Upper lobe of left lung (tissue), 6 donors: ENCODE measurements at regions not wholly inside any gene's neighbourhood (a gene's known extent, or its start where the extent isn't known, plus 50 kb on each side); places are given as distances from the start of the nearest gene placed in this dataset.

ENCODE experiments used
- ATAC-seq, 2 donors: fragments of 200-7000 bp; cut with Tn5 transposase; one replicate each; pipeline ENCODE4 v1.9.1; 2022; ENCODE audit warnings: mild to moderate bottlenecking in 2 of 2, moderate library complexity in 2 of 2; ENCODE audit not compliant: low FRiP score in 2 of 2
- DNase-seq, 2 donors: peaks; one replicate each; pipeline ENCODE4 v3.0.0-alpha.2; 2019 to 2020
- H3K27ac ChIP-seq, 4 donors: fragments of 200-600 bp; sonication (generic); one replicate each; pipeline ENCODE4 v1.5.1; 2016 to 2019
- H3K27me3 ChIP-seq, 4 donors: fragments of 200-600 bp; sonication (generic); one replicate each; pipeline ENCODE4 v1.5.1; 2017 to 2019
- H3K36me3 ChIP-seq, 4 donors: fragments of 200-600 bp; sonication (generic); one replicate each; pipeline ENCODE4 v1.5.1; 2016 to 2019
- H3K4me1 ChIP-seq, 4 donors: fragments of 200-600 bp; sonication (generic); one replicate each; pipeline ENCODE4 v1.5.1; 2018 to 2019
- H3K4me3 ChIP-seq, 4 donors: fragments of 200-600 bp; sonication (generic); one replicate each; pipeline ENCODE4 v1.5.1; 2017 to 2019; ENCODE audit warnings: mild to moderate bottlenecking in 2 of 4, moderate library complexity in 1 of 4
- H3K9me3 ChIP-seq, 4 donors: fragments of 200-600 bp; sonication (generic); one replicate each; pipeline ENCODE4 v1.5.1; 2018 to 2019
- CTCF ChIP-seq, 6 experiments: fragments of 450-650 bp in 4 of 6; fragments of 200-600 bp in 2 of 6; sonication (generic) in 2 of 6; IDR thresholded peaks; one replicate each; pipeline ENCODE4 v1.5.1; 2016 to 2019; ENCODE audit warnings: antibody characterized with exemption in 6 of 6
- EP300 ChIP-seq, 4 donors: sonication (generic); formaldehyde crosslinking; IDR thresholded peaks; one replicate each; pipeline ENCODE4 v1.5.1; 2017; ENCODE audit warnings: antibody characterized with exemption in 4 of 4, control low read depth in 2 of 4
- POLR2A ChIP-seq, 4 donors: fragments of 450-650 bp; IDR thresholded peaks; one replicate each; pipeline ENCODE4 v1.5.1; 2016 to 2017; ENCODE audit warnings: antibody characterized with exemption in 4 of 4, mild to moderate bottlenecking in 2 of 4
- POLR2AphosphoS5 ChIP-seq, 2 donors: sonication (generic); formaldehyde crosslinking; IDR thresholded peaks; one replicate each; pipeline ENCODE4 v1.5.1; 2017; ENCODE audit warnings: antibody characterized with exemption in 2 of 2
- WGBS, 2 donors: methylation state at CpG; one replicate each; pipeline ENCODE4 v1.1.5; 2017 to 2018; 5-methylcytosine and 5-hydroxymethylcytosine counted together
- donor health status: DM: no; HTN: no; CAD: no; lungs with moderate emphysema.
- donor health status: DM: no; HTN: yes; CAD: no; lungs with severe emphysema.

- H3K9me3 ChIP-seq = no peaks in the 10 kb centered on the region
- no peak overlapping the region for H3K4me3 ChIP-seq
- H3K4me1 ChIP-seq = no peaks in the 10 kb centered on the region
- H3K27ac ChIP-seq = no peak overlapping the region
- no peaks in the 10 kb centered on the region for H3K36me3 ChIP-seq
- H3K27me3 ChIP-seq = no peaks in the 10 kb centered on the region
- DNase-seq (no peak), ATAC-seq (no peak)
- no peak for TF ChIP-seq POLR2A (IDR thresholded peaks at IDR 0.05)
- no peak for TF ChIP-seq POLR2AphosphoS5 (IDR thresholded peaks at IDR 0.05)
- TF ChIP-seq EP300 (IDR thresholded peaks at IDR 0.05) = no peak
- TF ChIP-seq CTCF (IDR thresholded peaks at IDR 0.05) = no peak
Measured at GRCh38 chr6:164905311-164905710, 404.1 kb downstream of the C6orf118 start.

- no peaks in the 10 kb centered on the region for H3K27me3 ChIP-seq
- H3K4me3 ChIP-seq = no peak overlapping the region
- no peak for TF ChIP-seq POLR2AphosphoS5 (IDR thresholded peaks at IDR 0.05)
- TF ChIP-seq EP300 (IDR thresholded peaks at IDR 0.05) = no peak
- no peak for TF ChIP-seq CTCF (IDR thresholded peaks at IDR 0.05)
- no peak for TF ChIP-seq POLR2A (IDR thresholded peaks at IDR 0.05)
- no peaks in the 10 kb centered on the region for H3K4me1 ChIP-seq
- no peak for DNase-seq
- no peak for ATAC-seq
- 43 to 50% methylated on average over 2 of the region's 2 CpGs for WGBS, 2 donors
- H3K27ac ChIP-seq = no peak overlapping the region
- no peaks in the 10 kb centered on the region for H3K36me3 ChIP-seq
- no peaks in the 10 kb centered on the region for H3K9me3 ChIP-seq
Measured at GRCh38 chr6:164898412-164898811, 411.0 kb downstream of the C6orf118 start.

GRCh38 chr6:164897523-164898235 lies 411.7 kb downstream of the C6orf118 start:
- WGBS, 2 donors = 62 to 80% methylated on average over 8 of the region's 8 CpGs
- H3K9me3 ChIP-seq = no peaks in the 10 kb centered on the region
- H3K27ac ChIP-seq = no peak overlapping the region
- DNase-seq (no peak), ATAC-seq (no peak)
- TF ChIP-seq EP300 (IDR thresholded peaks at IDR 0.05) (no peak), POLR2A (IDR thresholded peaks at IDR 0.05) (no peak), POLR2AphosphoS5 (IDR thresholded peaks at IDR 0.05) (no peak), CTCF (IDR thresholded peaks at IDR 0.05) (no peak)
- H3K27me3 ChIP-seq = no peaks in the 10 kb centered on the region
- H3K4me1 ChIP-seq = no peaks in the 10 kb centered on the region
- no peak overlapping the region for H3K4me3 ChIP-seq
- H3K36me3 ChIP-seq = no peaks in the 10 kb centered on the region

GRCh38 chr6:164889980-164890379 lies 419.4 kb downstream of the C6orf118 start:
- Histone ChIP-seq H3K9me3 (no peaks in the 10 kb centered on the region), H3K27ac (no peak overlapping the region), H3K4me3 (no peak overlapping the region), H3K36me3 (no peaks in the 10 kb centered on the region), H3K4me1 (no peaks in the 10 kb centered on the region), H3K27me3 (no peaks in the 10 kb centered on the region)
- ATAC-seq (no peak), DNase-seq (no peak)
- 51 to 73% methylated on average over 4 of the region's 4 CpGs for WGBS, 2 donors
- TF ChIP-seq CTCF (IDR thresholded peaks at IDR 0.05) = no peak
- TF ChIP-seq POLR2AphosphoS5 (IDR thresholded peaks at IDR 0.05) = no peak
- no peak for TF ChIP-seq POLR2A (IDR thresholded peaks at IDR 0.05)
- no peak for TF ChIP-seq EP300 (IDR thresholded peaks at IDR 0.05)

GRCh38 chr6:164887660-164888059 lies 421.7 kb downstream of the C6orf118 start:
- H3K4me3 ChIP-seq = no peak overlapping the region
- no peak overlapping the region for H3K27ac ChIP-seq
- H3K9me3 ChIP-seq = no peaks in the 10 kb centered on the region
- DNase-seq (no peak), ATAC-seq (no peak)
- TF ChIP-seq CTCF (IDR thresholded peaks at IDR 0.05) = no peak
- no peak for TF ChIP-seq POLR2AphosphoS5 (IDR thresholded peaks at IDR 0.05)
- TF ChIP-seq POLR2A (IDR thresholded peaks at IDR 0.05) = no peak
- TF ChIP-seq EP300 (IDR thresholded peaks at IDR 0.05) = no peak
- no peaks in the 10 kb centered on the region for H3K36me3 ChIP-seq
- no peaks in the 10 kb centered on the region for H3K4me1 ChIP-seq
- H3K27me3 ChIP-seq = no peaks in the 10 kb centered on the region
